IMR-90 (cell line): ENCODE measurements at regions not wholly inside any gene's neighbourhood (a gene's known extent, or its start where the extent isn't known, plus 50 kb on each side); places are given as distances from the start of the nearest gene placed in this dataset.

ENCODE experiments used
- ATAC-seq: fragments of 200-7000 bp; cut with Tn5 transposase; 2 replicates; pipeline ENCODE4 v1.9.1; 2020; ENCODE audit warnings: low read depth, mild to moderate bottlenecking, moderate library complexity
- BruUV-seq: library from RNA; stranded (reverse); fragments of 400-500 nt; replicated peaks from 2 replicates; lab custom pipeline; 2021; lab: Mats Ljungman, UMichigan
- CTCF ChIA-PET: fragments of 300-600 bp; formaldehyde crosslinking; extraction: SDS; loops from one replicate; lab custom pipeline; 2021; ENCODE audit warnings: antibody characterized with exemption; lab: Yijun Ruan, JAX
- POLR2A ChIA-PET: fragments of 300-600 bp; sonication (Branson Sonifier 250); formaldehyde crosslinking; loops from one replicate; lab custom pipeline; 2022; ENCODE audit warnings: antibody characterized with exemption; ENCODE audit not compliant: unreplicated experiment; lab: Charles Lee
- DNase-seq: peaks from one replicate; pipeline ENCODE4 v3.0.0; 2013
- H2AFZ ChIP-seq: replicated peaks from 2 replicates; pipeline ENCODE3; 2013; ENCODE audit warnings: low read length, mild to moderate bottlenecking; ENCODE audit not compliant: poor library complexity
- H2AK5ac ChIP-seq: 2 replicates; pipeline ENCODE4 v1.6.1; 2013; ENCODE audit warnings: low read depth, low read length, inconsistent platforms
- H2AK9ac ChIP-seq: replicated peaks from 2 replicates; pipeline ENCODE3; 2013; ENCODE audit warnings: mild to moderate bottlenecking, low read depth, low read length, moderate library complexity; ENCODE audit not compliant: poor library complexity
- H2BK120ac ChIP-seq: 2 replicates; pipeline ENCODE4 v1.6.1; 2013; ENCODE audit warnings: low read depth, low read length, inconsistent platforms
- H2BK15ac ChIP-seq: 3 replicates; pipeline ENCODE4 v1.6.1; 2013; ENCODE audit warnings: low read depth, low read length, inconsistent platforms
- H2BK20ac ChIP-seq: 2 replicates; pipeline ENCODE4 v1.6.1; 2013; ENCODE audit warnings: low read depth, mild to moderate bottlenecking, inconsistent platforms, low read length, moderate library complexity
- H2BK5ac ChIP-seq: 2 replicates; pipeline ENCODE4 v1.6.1; 2013; ENCODE audit warnings: mild to moderate bottlenecking, low read depth, low read length, inconsistent platforms; ENCODE audit not compliant: poor library complexity, severe bottlenecking
- H3K14ac ChIP-seq: replicated peaks from 2 replicates; pipeline ENCODE4 v1.6.1; 2013; ENCODE audit warnings: low read depth, low read length, inconsistent platforms
- H3K18ac ChIP-seq: 2 replicates; pipeline ENCODE4 v1.6.1; 2013; ENCODE audit warnings: low read depth, low read length, control low read depth
- H3K23ac ChIP-seq: 2 replicates; pipeline ENCODE4 v1.6.1; 2013; ENCODE audit warnings: low read depth, low read length, inconsistent platforms
- H3K27ac ChIP-seq: 2 replicates; pipeline ENCODE4 v1.5.1; 2013; ENCODE audit warnings: mild to moderate bottlenecking, control low read depth, low read length; ENCODE audit not compliant: insufficient read depth
- H3K27me3 ChIP-seq: 2 replicates; pipeline ENCODE4 v1.6.1; 2013; ENCODE audit warnings: low read length; ENCODE audit not compliant: control insufficient read depth, insufficient read depth
- H3K36me3 ChIP-seq: 2 replicates; pipeline ENCODE4 v1.6.1; 2013; ENCODE audit warnings: low read length, mixed read lengths; ENCODE audit not compliant: control insufficient read depth, insufficient read depth
- H3K4ac ChIP-seq: 2 replicates; pipeline ENCODE4 v1.6.1; 2013; ENCODE audit warnings: low read depth, low read length, inconsistent platforms
- H3K4me1 ChIP-seq: 2 replicates; pipeline ENCODE4 v1.6.1; 2013; ENCODE audit warnings: low read length, mixed read lengths; ENCODE audit not compliant: control insufficient read depth, insufficient read depth
- H3K4me2 ChIP-seq: 2 replicates; pipeline ENCODE4 v1.6.1; 2013; ENCODE audit warnings: low read depth, mild to moderate bottlenecking, control low read depth, low read length, moderate library complexity
- H3K4me3 ChIP-seq: 2 replicates; pipeline ENCODE4 v1.5.1; 2013; ENCODE audit warnings: low read depth, mild to moderate bottlenecking, control low read depth, low read length, moderate library complexity; ENCODE audit not compliant: insufficient read depth
- H3K56ac ChIP-seq: 2 replicates; pipeline ENCODE4 v1.6.1; 2013; ENCODE audit warnings: low read length, inconsistent platforms; ENCODE audit not compliant: insufficient read depth; ENCODE audit errors: extremely low read depth
- H3K79me1 ChIP-seq, 2 experiments: 2 replicates each; pipeline ENCODE4 v1.6.1; 2013; ENCODE audit warnings: low read length in 2 of 2, inconsistent platforms in 1 of 2, low read depth in 1 of 2
- H3K9ac ChIP-seq: 2 replicates; pipeline ENCODE4 v1.6.1; 2013; ENCODE audit warnings: low read depth, low read length, control low read depth
- H3K9me1 ChIP-seq: 2 replicates; pipeline ENCODE4 v1.6.1; 2013; ENCODE audit warnings: low read length, inconsistent platforms; ENCODE audit not compliant: insufficient read depth
- H3K9me3 ChIP-seq: 2 replicates; pipeline ENCODE4 v1.6.1; 2013; ENCODE audit warnings: low read length; ENCODE audit not compliant: control insufficient read depth, insufficient read depth
- H4K20me1 ChIP-seq: 2 replicates; pipeline ENCODE4 v1.6.1; 2013; ENCODE audit warnings: low read length, inconsistent platforms; ENCODE audit not compliant: insufficient read depth
- H4K5ac ChIP-seq: 2 replicates; pipeline ENCODE4 v1.6.1; 2013; ENCODE audit warnings: mild to moderate bottlenecking, low read depth, low read length, control low read depth
- H4K8ac ChIP-seq, 2 experiments: 2 replicates each; pipeline ENCODE4 v1.6.1; 2013; ENCODE audit warnings: low read depth in 2 of 2, low read length in 2 of 2, control low read depth in 1 of 2, inconsistent platforms in 1 of 2
- H4K91ac ChIP-seq: 2 replicates; pipeline ENCODE4 v1.6.1; 2013; ENCODE audit warnings: low read depth, low read length, inconsistent platforms; ENCODE audit not compliant: insufficient read depth
- MAFK ChIP-seq: IDR thresholded peaks from 2 replicates; pipeline ENCODE4 v1.6.1; 2012; ENCODE audit warnings: low read depth, low read length, improper control_type of control experiment
- WGBS, 2 experiments: methylation state at CpG; one replicate each; pipeline versions ENCODE4 v1.1.5 to v1.1.7; 2013; ENCODE audit warnings: missing lambda C conversion rate in 2 of 2; ENCODE audit not compliant: insufficient read length in 1 of 2; ENCODE audit errors: extremely low coverage in 2 of 2; 5-methylcytosine and 5-hydroxymethylcytosine counted together
- dilution Hi-C: fragments of 300-500 bp; cut with HindIII; formaldehyde crosslinking; loops from one replicate; pipeline ENCODE4 v1.14.3; 2018; ENCODE audit warnings: low sequenced_read_pairs; ENCODE audit not compliant: unreplicated experiment
- in situ Hi-C: fragments of 300-500 bp; cut with MboI; formaldehyde crosslinking; loops from 3 replicates; pipeline ENCODE4 v1.14.3; 2019; ENCODE audit warnings: low sequenced_read_pairs, inconsistent platforms, mixed read lengths
- intact Hi-C: fragments of 100-400 bp; cut with micrococcal nuclease; formaldehyde crosslinking; loops from 2 replicates; pipeline ENCODE4 v1.10.0; 2022

GRCh38 chr4:81881855-81882621 lies 410.3 kb upstream of the RASGEF1B start:
- dilution Hi-C loops: no loop called here
- CTCF ChIA-PET: no interaction called here
- no TSS peak for BruUV-seq

More at GRCh38 chr4:81881855-81882621, 410.3 kb upstream of the RASGEF1B start:
- intact Hi-C loops (no loop called here), in situ Hi-C loops (no loop called here)
- Histone ChIP-seq H3K14ac (no peak overlapping the region), H3K18ac (no peak overlapping the region), H3K56ac (no peak overlapping the region), H3K9me1 (no peaks in the 10 kb centered on the region), H2BK20ac (no peak overlapping the region), H4K8ac (no peak overlapping the region), H3K9me3 (no peaks in the 10 kb centered on the region), H3K4me1 (no peaks in the 10 kb centered on the region), H2AK9ac (no peak overlapping the region), H2AK5ac (no peak overlapping the region), H2BK5ac (no peak overlapping the region), H3K36me3 (no peaks in the 10 kb centered on the region), H2BK15ac (no peak overlapping the region), H3K4ac (no peak overlapping the region), H3K9ac (no peak overlapping the region), H3K27ac (no peak overlapping the region), H3K4me2 (no peak overlapping the region), H3K4me3 (no peak overlapping the region), H4K5ac (no peak overlapping the region), H3K23ac (no peak overlapping the region), H3K79me1 (no peaks in the 10 kb centered on the region), H2BK120ac (no peak overlapping the region), H3K27me3 (no peaks in the 10 kb centered on the region), H2AFZ (no peak overlapping the region), H4K20me1 (no peaks in the 10 kb centered on the region), H4K91ac (no peak overlapping the region)
- DNase-seq (no peak), ATAC-seq (no peak)
- 33% methylated on average over 1 of the region's 3 CpGs; no CpG with 5 or more reads in 1 of the 2 experiments for WGBS, 2 experiments
- TF ChIP-seq MAFK: no peak
- POLR2A ChIA-PET: no interaction called here
